Coronary artery (tissue), 2 donors: ENCODE measurements at regions not wholly inside any gene's neighbourhood (a gene's known extent, or its start where the extent isn't known, plus 50 kb on each side); places are given as distances from the start of the nearest gene placed in this dataset.

ENCODE experiments used
- DNase-seq: peaks from one replicate; pipeline ENCODE4 v3.0.0-alpha.2; 2017; ENCODE audit warnings: low spot score
- H3K27ac ChIP-seq, 2 donors: fragments of 200-600 bp; sonication (generic); one replicate each; pipeline ENCODE4 v1.5.1; 2016 to 2019
- H3K4me3 ChIP-seq: fragments of 200-600 bp; sonication (generic); 2 replicates; pipeline ENCODE4 v1.5.1; 2016; ENCODE audit warnings: mild to moderate bottlenecking, moderate library complexity
- CTCF ChIP-seq: fragments of 200-600 bp; sonication (generic); IDR thresholded peaks from one replicate; pipeline ENCODE4 v1.5.1; 2019; ENCODE audit warnings: antibody characterized with exemption

GRCh38 chr11:119875841-119876600 is 147.0 kb upstream of the NECTIN1 start:
- no peak for DNase-seq
- Histone ChIP-seq H3K27ac (no peak overlapping the region), H3K4me3 (no peak overlapping the region)
- no peak for TF ChIP-seq CTCF

GRCh38 chr11:119874660-119875238 is 145.7 kb upstream of the NECTIN1 start:
- no peak for TF ChIP-seq CTCF
- H3K4me3 ChIP-seq, result no peak overlapping the region
- DNase-seq, result no peak
- no peak overlapping the region for H3K27ac ChIP-seq

- TF ChIP-seq CTCF, result no peak
- DNase-seq, result no peak
These were observed 144.9 kb upstream of the NECTIN1 start for GRCh38 chr11:119873761-119874421.

GRCh38 chr11:119872611-119873310 is 143.8 kb upstream of the NECTIN1 start:
- TF ChIP-seq CTCF, result no peak
- H3K27ac ChIP-seq, result no peak overlapping the region
- no peak overlapping the region for H3K4me3 ChIP-seq
- no peak for DNase-seq

More at GRCh38 chr11:119873761-119874421, 144.9 kb upstream of the NECTIN1 start:
- Histone ChIP-seq H3K4me3 (no peak overlapping the region), H3K27ac (no peak overlapping the region)

GRCh38 chr11:119865661-119866156 is 136.7 kb upstream of the NECTIN1 start:
- no peak overlapping the region for H3K27ac ChIP-seq
- no peak for TF ChIP-seq CTCF
- no peak overlapping the region for H3K4me3 ChIP-seq
- DNase-seq, result no peak

- TF ChIP-seq CTCF, result no peak
- H3K27ac ChIP-seq, result no peak overlapping the region
- no peak overlapping the region for H3K4me3 ChIP-seq
- no peak for DNase-seq
These were observed 135.8 kb upstream of the NECTIN1 start for GRCh38 chr11:119864836-119865235.
